Peyer's patch (tissue), 4 donors: ENCODE measurements at regions not wholly inside any gene's neighbourhood (a gene's known extent, or its start where the extent isn't known, plus 50 kb on each side); places are given as distances from the start of the nearest gene placed in this dataset.
"Not testable (repeated sequence)": the region's sequence is repeated elsewhere in the genome, so short reads cannot be mapped to it uniquely, and the experiment has no call there.

Experiments
- DNase-seq, 3 donors: peaks; one replicate each; pipeline ENCODE4 v3.0.0-alpha.2; 2017 to 2019
- H3K27ac ChIP-seq, 4 donors: fragments of 200-600 bp; sonication (generic); one replicate each; pipeline ENCODE4 v1.5.1; 2016 to 2019
- H3K27me3 ChIP-seq, 2 donors: fragments of 200-600 bp; sonication (generic); one replicate each; pipeline ENCODE4 v1.5.1; 2019
- H3K36me3 ChIP-seq, 3 donors: fragments of 200-600 bp; sonication (generic); one replicate each; pipeline ENCODE4 v1.5.1; 2016 to 2019
- H3K4me1 ChIP-seq, 4 donors: fragments of 200-600 bp; sonication (generic); one replicate each; pipeline ENCODE4 v1.5.1; 2016 to 2019
- H3K4me3 ChIP-seq, 4 donors: fragments of 200-600 bp; sonication (generic); 1 replicate in 3 of 4; 2 replicates in 1 of 4; pipeline ENCODE4 v1.5.1; 2016 to 2019; ENCODE audit warnings: mild to moderate bottlenecking in 1 of 4
- H3K9me3 ChIP-seq, 4 donors: fragments of 200-600 bp; sonication (generic); one replicate each; pipeline ENCODE4 v1.5.1; 2016 to 2019; ENCODE audit warnings: mild to moderate bottlenecking in 1 of 4
- CTCF ChIP-seq, 6 experiments: fragments of 450-650 bp in 4 of 6; fragments of 200-600 bp in 2 of 6; sonication (generic) in 1 of 6; IDR thresholded peaks; one replicate each; pipeline ENCODE4 v1.5.1; 2017 to 2019; ENCODE audit warnings: antibody characterized with exemption in 6 of 6, mild to moderate bottlenecking in 3 of 6, moderate library complexity in 1 of 6
- POLR2A ChIP-seq, 2 donors: fragments of 450-650 bp; IDR thresholded peaks; one replicate each; pipeline ENCODE4 v1.5.1; 2017; ENCODE audit warnings: antibody characterized with exemption in 2 of 2, mild to moderate bottlenecking in 2 of 2, moderate library complexity in 2 of 2

GRCh38 chr12:58750484-58750883, 169.8 kb downstream of the LRIG3 start:
- Histone ChIP-seq H3K4me3 (no peak overlapping the region), H3K4me1 (no peaks in the 10 kb centered on the region), H3K27ac (no peak overlapping the region), H3K27me3 (no peaks in the 10 kb centered on the region), H3K36me3 (no peaks in the 10 kb centered on the region), H3K9me3 (no peaks in the 10 kb centered on the region)
- DNase-seq: no peak
- no peak for TF ChIP-seq CTCF (IDR thresholded peaks at IDR 0.05)

GRCh38 chr12:58757422-58757821, 162.9 kb downstream of the LRIG3 start:
- Histone ChIP-seq H3K4me3 (no peak overlapping the region), H3K4me1 (no peaks in the 10 kb centered on the region), H3K27ac (no peak overlapping the region), H3K36me3 (no peaks in the 10 kb centered on the region), H3K9me3 (no peaks in the 10 kb centered on the region), H3K27me3 (no peaks in the 10 kb centered on the region)
- DNase-seq: no peak
- TF ChIP-seq POLR2A (IDR thresholded peaks at IDR 0.05) (no peak), CTCF (IDR thresholded peaks at IDR 0.05) (no peak)

GRCh38 chr12:58759745-58760144, 160.6 kb downstream of the LRIG3 start:
- H3K36me3 ChIP-seq, H3K27ac ChIP-seq, H3K9me3 ChIP-seq, H3K4me1 ChIP-seq, H3K4me3 ChIP-seq, H3K27me3 ChIP-seq, DNase-seq: not testable (repeated sequence)

GRCh38 chr12:58761308-58761707, 159.0 kb downstream of the LRIG3 start:
- H3K9me3 ChIP-seq: no peaks in the 10 kb centered on the region
- TF ChIP-seq POLR2A (IDR thresholded peaks at IDR 0.05) (no peak), CTCF (IDR thresholded peaks at IDR 0.05) (no peak)

GRCh38 chr12:58764100-58764953, 156.0 kb downstream of the LRIG3 start:
- H3K4me1 ChIP-seq: no peaks in the 10 kb centered on the region
- H3K9me3 ChIP-seq: no peaks in the 10 kb centered on the region
- no peak overlapping the region for H3K4me3 ChIP-seq
- no peak for DNase-seq
- no peaks in the 10 kb centered on the region for H3K27me3 ChIP-seq
- TF ChIP-seq POLR2A (IDR thresholded peaks at IDR 0.05): no peak
- H3K36me3 ChIP-seq: no peaks in the 10 kb centered on the region
- no peak overlapping the region for H3K27ac ChIP-seq

More at GRCh38 chr12:58761308-58761707, 159.0 kb downstream of the LRIG3 start:
- Histone ChIP-seq H3K4me3 (no peak overlapping the region), H3K27ac (no peak overlapping the region), H3K36me3 (no peaks in the 10 kb centered on the region), H3K4me1 (no peaks in the 10 kb centered on the region), H3K27me3 (no peaks in the 10 kb centered on the region)
- DNase-seq: no peak

- no peak overlapping the region for H3K27ac ChIP-seq
- no peaks in the 10 kb centered on the region for H3K27me3 ChIP-seq
- H3K9me3 ChIP-seq: no peaks in the 10 kb centered on the region
- TF ChIP-seq CTCF (IDR thresholded peaks at IDR 0.05): no peak
- no peak for TF ChIP-seq POLR2A (IDR thresholded peaks at IDR 0.05)
- no peaks in the 10 kb centered on the region for H3K36me3 ChIP-seq
- no peaks in the 10 kb centered on the region for H3K4me1 ChIP-seq
- no peak overlapping the region for H3K4me3 ChIP-seq
- no peak for DNase-seq
These were observed 155.2 kb downstream of the LRIG3 start for GRCh38 chr12:58765076-58765475.
